Bronchial epithelial cell (primary cell): ENCODE measurements at regions not wholly inside any gene's neighbourhood (a gene's known extent, or its start where the extent isn't known, plus 50 kb on each side); places are given as distances from the start of the nearest gene placed in this dataset.

Experiments used
- DNase-seq: peaks from one replicate; pipeline ENCODE4 v3.0.0-alpha.2; 2010; ENCODE audit warnings: low read depth
- FAIRE-seq: peaks from 2 replicates; lab custom pipeline; 2011; peaks lifted over from hg19 to GRCh38; lab: Jason Lieb, UNC
- H3K27me3 ChIP-seq: 2 replicates; pipeline ENCODE4 v1.5.1; 2011; ENCODE audit warnings: low read length; ENCODE audit not compliant: control insufficient read depth, insufficient read depth
- H3K36me3 ChIP-seq: 2 replicates; pipeline ENCODE4 v1.5.1; 2011; ENCODE audit warnings: low read length; ENCODE audit not compliant: control insufficient read depth, insufficient read depth
- H3K4me3 ChIP-seq: 2 replicates; pipeline ENCODE4 v1.5.1; 2011; ENCODE audit warnings: mild to moderate bottlenecking, low read depth, low read length, control low read depth
- CTCF ChIP-seq: IDR thresholded peaks from 2 replicates; pipeline ENCODE4 v1.5.1; 2011; ENCODE audit warnings: mild to moderate bottlenecking, moderate library complexity, low read length, control low read depth, inconsistent platforms; ENCODE audit not compliant: insufficient read depth, severe bottlenecking

- no peak for DNase-seq
- Histone ChIP-seq H3K27me3 (no peaks in the 10 kb centered on the region), H3K4me3 (no peak overlapping the region), H3K36me3 (no peaks in the 10 kb centered on the region)
- no peak for TF ChIP-seq CTCF
- FAIRE-seq: no peak
Observed at GRCh38 chr2:735670-736218, 58.5 kb upstream of the TMEM18 start.

- H3K4me3 ChIP-seq: no peak overlapping the region
- FAIRE-seq (no peak), DNase-seq (no peak)
- no peaks in the 10 kb centered on the region for H3K27me3 ChIP-seq
- no peaks in the 10 kb centered on the region for H3K36me3 ChIP-seq
- TF ChIP-seq CTCF: no peak
Observed at GRCh38 chr2:734496-734895, 57.3 kb upstream of the TMEM18 start.

GRCh38 chr2:733495-733894 is 56.3 kb upstream of the TMEM18 start:
- Histone ChIP-seq H3K27me3 (no peaks in the 10 kb centered on the region), H3K36me3 (no peaks in the 10 kb centered on the region), H3K4me3 (no peak overlapping the region)
- FAIRE-seq: no peak
- no peak for DNase-seq
- no peak for TF ChIP-seq CTCF

DNA sequence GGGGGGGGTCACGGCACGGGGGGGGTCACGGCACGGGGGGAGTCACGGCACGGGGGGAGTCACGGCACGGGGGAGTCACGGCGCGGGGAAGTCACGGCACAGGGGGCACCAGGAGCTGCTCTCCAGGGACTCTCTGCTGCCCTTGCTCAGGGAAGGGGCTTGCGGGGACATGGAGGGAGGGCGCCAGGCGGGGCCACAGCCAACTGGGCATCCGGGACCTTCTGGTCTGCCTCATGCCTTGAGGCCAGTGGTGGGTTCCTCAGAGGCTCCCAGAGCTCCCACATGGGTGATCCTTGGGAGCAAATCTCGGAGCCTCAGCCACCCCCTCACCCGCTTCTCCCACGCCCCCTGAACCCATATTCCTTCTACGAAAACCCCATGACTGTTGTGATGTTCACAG is 55.8 kb upstream of the TMEM18 start:
- FAIRE-seq: no peak
- H3K4me3 ChIP-seq: no peak overlapping the region
- no peak for DNase-seq
- no peaks in the 10 kb centered on the region for H3K36me3 ChIP-seq
- H3K27me3 ChIP-seq: no peaks in the 10 kb centered on the region
- TF ChIP-seq CTCF: no peak

- no peaks in the 10 kb centered on the region for H3K27me3 ChIP-seq
- no peak for TF ChIP-seq CTCF
- H3K4me3 ChIP-seq: no peak overlapping the region
- no peak for DNase-seq
- no peak for FAIRE-seq
- no peaks in the 10 kb centered on the region for H3K36me3 ChIP-seq
Observed at GRCh38 chr2:731711-732110, 54.5 kb upstream of the TMEM18 start.

DNA sequence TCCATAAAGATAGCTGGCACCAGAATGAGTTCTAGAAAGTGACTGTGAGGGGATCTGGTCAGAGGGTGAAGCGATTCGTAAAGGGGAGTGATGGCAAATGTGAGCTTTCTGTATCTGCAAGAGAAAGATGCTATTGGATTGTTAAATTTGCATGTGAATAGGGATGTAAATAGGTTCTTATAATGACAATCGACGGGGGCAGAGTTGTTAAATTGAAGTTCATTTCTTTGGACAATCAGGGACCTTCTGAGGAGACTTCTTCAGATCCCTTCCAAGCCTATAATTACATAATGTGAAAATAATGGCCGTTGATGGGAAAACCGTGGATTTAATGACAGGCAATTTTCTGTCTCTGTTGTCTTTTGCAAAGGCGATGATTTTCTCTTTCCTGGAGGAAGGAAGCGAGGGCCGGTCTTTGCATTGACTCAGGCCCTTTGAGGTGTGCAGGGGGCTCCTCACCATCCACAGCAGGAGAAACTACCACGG is 52.2 kb upstream of the TMEM18 start:
- H3K4me3 ChIP-seq: no peak overlapping the region
- DNase-seq: no peak
- no peaks in the 10 kb centered on the region for H3K36me3 ChIP-seq
- no peak for TF ChIP-seq CTCF
- no peaks in the 10 kb centered on the region for H3K27me3 ChIP-seq
- no peak for FAIRE-seq
